Stomach (tissue), 8 donors: ENCODE measurements at regions not wholly inside any gene's neighbourhood (a gene's known extent, or its start where the extent isn't known, plus 50 kb on each side); places are given as distances from the start of the nearest gene placed in this dataset.
A peak's percentile ranks its signal among the peaks of the same experiment; 100 is the strongest.

ENCODE experiments used
- DNase-seq, 2 donors: peaks; one replicate each; pipeline versions ENCODE4 v3.0.0 to v3.0.0-alpha.2; 2013 to 2019
- H3K27ac ChIP-seq, 5 donors: fragments of 200-600 bp in 4 of 5; sonication (generic) in 4 of 5; one replicate each; pipeline ENCODE4 v1.5.1; 2013 to 2019; ENCODE audit warnings: mild to moderate bottlenecking in 1 of 5, moderate library complexity in 1 of 5
- H3K27me3 ChIP-seq, 3 donors: fragments of 200-600 bp; sonication (generic); one replicate each; pipeline ENCODE4 v1.5.1; 2017 to 2019; ENCODE audit warnings: mixed run types in 1 of 3
- H3K36me3 ChIP-seq, 4 donors: fragments of 200-600 bp; sonication (generic); 1 replicate in 3 of 4; 2 replicates in 1 of 4; pipeline ENCODE4 v1.5.1; 2016 to 2019
- H3K4me1 ChIP-seq, 4 donors: fragments of 200-600 bp; sonication (generic); one replicate each; pipeline ENCODE4 v1.5.1; 2016 to 2019
- H3K4me3 ChIP-seq, 4 donors: fragments of 200-600 bp; sonication (generic) in 3 of 4; one replicate each; pipeline ENCODE4 v1.5.1; 2016 to 2019; ENCODE audit warnings: mild to moderate bottlenecking in 1 of 4
- H3K9me3 ChIP-seq, 4 donors: fragments of 200-600 bp; sonication (generic); one replicate each; pipeline ENCODE4 v1.5.1; 2016 to 2019
- EP300 ChIP-seq: sonication (generic); formaldehyde crosslinking; IDR thresholded peaks from one replicate; pipeline ENCODE4 v1.6.1; 2017; ENCODE audit warnings: antibody characterized with exemption
- POLR2A ChIP-seq, 4 donors: fragments of 450-650 bp; IDR thresholded peaks; one replicate each; pipeline ENCODE4 v1.6.1; 2016; ENCODE audit warnings: antibody characterized with exemption in 4 of 4, control low read depth in 2 of 4, mild to moderate bottlenecking in 1 of 4, moderate library complexity in 1 of 4
- POLR2AphosphoS5 ChIP-seq, 3 donors: sonication (generic); formaldehyde crosslinking; IDR thresholded peaks; one replicate each; pipeline ENCODE4 v1.6.1; 2016; ENCODE audit warnings: antibody characterized with exemption in 3 of 3
- WGBS, 5 donors: extraction: QIAGEN DNeasy Blood & Tissue Kit in 3 of 5; methylation state at CpG; one replicate each; pipeline versions ENCODE4 v1.1.5 to v1.1.7; 2013 to 2018; 5-methylcytosine and 5-hydroxymethylcytosine counted together
- intact Hi-C: fragments of 100-400 bp; cut with DNase I; formaldehyde crosslinking; loops from one replicate; pipeline ENCODE4 v1.15.1; 2023; ENCODE audit warnings: low total_unique reads
- TF ChIP-seq, protein P1 (sequence below), 7 experiments: fragments of 450-650 bp in 4 of 7; fragments of 200-600 bp in 3 of 7; sonication (generic) in 3 of 7; IDR thresholded peaks; one replicate each; pipeline ENCODE4 v1.5.1; 2016 to 2019; ENCODE audit warnings: antibody characterized with exemption in 7 of 7, control low read depth in 2 of 7, mild to moderate bottlenecking in 1 of 7
- donor health status: healthy with polysubstance abuse.
- donor health status: Bipolar disorder and iron deficiency.
- donor health status: healthy.

DNA sequence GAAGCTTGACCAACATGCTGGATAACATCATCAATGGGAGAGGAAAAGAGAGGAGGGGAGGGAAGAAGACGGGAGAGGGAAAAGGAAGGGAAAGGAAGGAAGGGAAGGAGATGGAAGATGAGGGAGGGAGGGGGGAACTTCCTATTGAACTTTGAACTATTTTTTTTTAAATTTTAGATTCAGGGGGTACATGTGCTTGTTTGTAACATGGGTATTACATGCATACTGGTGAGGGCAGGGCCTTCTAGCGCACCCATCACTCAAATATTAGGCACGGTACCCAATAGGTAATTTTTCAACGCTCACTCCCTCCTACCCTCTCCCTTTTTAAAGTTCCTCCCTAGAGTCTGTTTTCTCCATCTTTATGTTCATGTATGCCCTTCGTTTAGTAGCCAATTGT lies 383.2 kb upstream of the XYLT1 start:
- TF ChIP-seq POLR2A (IDR thresholded peaks at IDR 0.05) (no peak), EP300 (no peak), POLR2AphosphoS5 (IDR thresholded peaks at IDR 0.05) (no peak)
- TF ChIP-seq, protein P1, sequence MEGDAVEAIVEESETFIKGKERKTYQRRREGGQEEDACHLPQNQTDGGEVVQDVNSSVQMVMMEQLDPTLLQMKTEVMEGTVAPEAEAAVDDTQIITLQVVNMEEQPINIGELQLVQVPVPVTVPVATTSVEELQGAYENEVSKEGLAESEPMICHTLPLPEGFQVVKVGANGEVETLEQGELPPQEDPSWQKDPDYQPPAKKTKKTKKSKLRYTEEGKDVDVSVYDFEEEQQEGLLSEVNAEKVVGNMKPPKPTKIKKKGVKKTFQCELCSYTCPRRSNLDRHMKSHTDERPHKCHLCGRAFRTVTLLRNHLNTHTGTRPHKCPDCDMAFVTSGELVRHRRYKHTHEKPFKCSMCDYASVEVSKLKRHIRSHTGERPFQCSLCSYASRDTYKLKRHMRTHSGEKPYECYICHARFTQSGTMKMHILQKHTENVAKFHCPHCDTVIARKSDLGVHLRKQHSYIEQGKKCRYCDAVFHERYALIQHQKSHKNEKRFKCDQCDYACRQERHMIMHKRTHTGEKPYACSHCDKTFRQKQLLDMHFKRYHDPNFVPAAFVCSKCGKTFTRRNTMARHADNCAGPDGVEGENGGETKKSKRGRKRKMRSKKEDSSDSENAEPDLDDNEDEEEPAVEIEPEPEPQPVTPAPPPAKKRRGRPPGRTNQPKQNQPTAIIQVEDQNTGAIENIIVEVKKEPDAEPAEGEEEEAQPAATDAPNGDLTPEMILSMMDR (IDR thresholded peaks at IDR 0.05): no peak
- no peak for DNase-seq
- WGBS, 5 donors: 78 to 91% (median 86%) methylated on average over 5 of the region's 5 CpGs

DNA sequence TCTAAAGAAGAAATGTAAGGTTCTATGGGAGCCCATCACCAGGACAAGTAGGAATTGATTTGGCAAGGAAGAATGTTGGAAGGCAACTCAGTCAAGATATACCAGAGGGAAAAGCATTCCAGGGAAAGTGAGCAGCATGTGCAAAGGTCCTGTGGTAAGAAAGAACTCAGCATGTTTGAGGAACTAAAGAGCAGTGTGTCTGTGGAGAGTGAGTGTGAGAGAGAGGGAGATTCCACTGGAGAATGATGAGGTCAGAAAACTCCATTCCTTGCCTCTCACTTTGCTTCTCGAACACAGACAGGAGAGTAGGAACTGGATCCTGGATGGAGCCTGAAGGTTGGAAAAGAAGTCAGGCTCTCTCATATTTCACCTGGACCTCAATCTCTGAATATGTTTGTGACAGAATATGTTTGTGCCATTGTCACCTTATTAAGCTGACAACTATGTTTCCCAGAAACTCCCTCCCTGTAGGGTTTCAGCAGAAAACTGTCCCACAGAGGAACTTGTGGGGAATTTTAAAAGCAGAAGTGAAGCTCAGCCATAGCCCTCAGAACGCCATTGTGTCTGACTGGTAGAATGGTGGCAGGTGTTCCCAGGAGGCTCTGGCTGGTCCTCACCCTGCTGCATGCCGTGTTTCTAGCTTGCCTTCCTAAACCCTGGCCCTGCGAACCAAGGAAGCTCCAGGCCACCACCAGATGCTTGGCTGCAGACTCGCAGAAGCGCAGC lies 382.4 kb upstream of the XYLT1 start:
- Histone ChIP-seq H3K4me1 (no peaks in the 10 kb centered on the region), H3K36me3 (no peaks in the 10 kb centered on the region), H3K9me3 (peaks cover 0 to 10% (median 3%) of the 10 kb centered on the region in 4 donors), H3K27me3 (peaks cover 0 to 23% (median 0%) of the 10 kb centered on the region in 3 donors), H3K4me3 (no peak overlapping the region), H3K27ac (no peak overlapping the region)
- 78 to 88% (median 84%) methylated on average over 6 of the region's 6 CpGs for WGBS, 5 donors
- no peak for DNase-seq
- intact Hi-C loops: no loop called here
- no peak for TF ChIP-seq POLR2A (IDR thresholded peaks at IDR 0.05)
- no peak for TF ChIP-seq POLR2AphosphoS5 (IDR thresholded peaks at IDR 0.05)
- TF ChIP-seq EP300: no peak
- TF ChIP-seq, protein P1 (IDR thresholded peaks at IDR 0.05): no peak

More for the DNA sequence above, 383.2 kb upstream of the XYLT1 start:
- intact Hi-C loops: no loop called here
- H3K4me3 ChIP-seq: no peak overlapping the region
- no peak overlapping the region for H3K27ac ChIP-seq
- H3K9me3 ChIP-seq: peaks cover 0 to 10% (median 3%) of the 10 kb centered on the region in 4 donors
- H3K36me3 ChIP-seq: no peaks in the 10 kb centered on the region
- H3K4me1 ChIP-seq: no peaks in the 10 kb centered on the region
- H3K27me3 ChIP-seq: peaks cover 0 to 17% (median 0%) of the 10 kb centered on the region in 3 donors

DNA sequence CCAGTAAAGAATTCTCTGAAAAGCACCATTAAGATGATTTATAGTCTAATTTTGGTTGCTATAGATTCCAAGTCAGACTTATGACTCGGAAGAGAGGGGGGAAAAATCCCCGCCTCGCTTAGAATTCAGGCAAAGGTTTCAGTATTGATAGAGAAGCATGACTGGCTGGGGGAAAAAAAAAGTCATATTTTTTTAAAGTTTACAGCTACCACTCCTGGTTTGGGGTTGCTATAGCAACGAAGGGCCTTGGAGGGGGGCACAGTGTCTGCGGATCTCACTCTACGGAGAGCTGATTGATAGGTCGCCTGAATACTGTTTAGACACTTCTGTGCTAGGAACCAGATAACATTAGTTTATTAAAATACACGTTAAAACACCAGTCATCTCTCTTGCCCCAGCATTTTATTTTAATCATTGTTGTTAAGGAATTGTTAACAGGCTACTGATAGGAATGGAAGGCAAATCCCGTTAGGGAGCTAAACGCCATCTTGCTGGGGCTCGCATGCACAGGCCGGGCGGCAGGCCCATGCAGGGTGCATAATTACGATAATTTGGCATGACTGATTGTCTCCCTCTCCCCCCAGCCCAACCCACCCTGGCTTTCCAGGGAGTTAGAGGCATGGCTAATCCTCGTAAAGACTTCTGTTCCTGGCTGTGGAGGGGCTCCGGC lies 380.0 kb upstream of the XYLT1 start:
- Histone ChIP-seq H3K4me1 (no peaks in the 10 kb centered on the region), H3K36me3 (no peaks in the 10 kb centered on the region), H3K9me3 (peaks cover 0 to 10% (median 0%) of the 10 kb centered on the region in 4 donors), H3K4me3 (no peak overlapping the region), H3K27ac (no peak overlapping the region), H3K27me3 (peaks cover 0 to 30% (median 0%) of the 10 kb centered on the region in 3 donors)
- 26 to 37% (median 29%) methylated on average over 16 of the region's 16 CpGs for WGBS, 5 donors
- intact Hi-C loops: no loop called here
- no peak for TF ChIP-seq POLR2AphosphoS5 (IDR thresholded peaks at IDR 0.05)
- peak in 1 of 2 donors; percentile 31 for DNase-seq

DNA sequence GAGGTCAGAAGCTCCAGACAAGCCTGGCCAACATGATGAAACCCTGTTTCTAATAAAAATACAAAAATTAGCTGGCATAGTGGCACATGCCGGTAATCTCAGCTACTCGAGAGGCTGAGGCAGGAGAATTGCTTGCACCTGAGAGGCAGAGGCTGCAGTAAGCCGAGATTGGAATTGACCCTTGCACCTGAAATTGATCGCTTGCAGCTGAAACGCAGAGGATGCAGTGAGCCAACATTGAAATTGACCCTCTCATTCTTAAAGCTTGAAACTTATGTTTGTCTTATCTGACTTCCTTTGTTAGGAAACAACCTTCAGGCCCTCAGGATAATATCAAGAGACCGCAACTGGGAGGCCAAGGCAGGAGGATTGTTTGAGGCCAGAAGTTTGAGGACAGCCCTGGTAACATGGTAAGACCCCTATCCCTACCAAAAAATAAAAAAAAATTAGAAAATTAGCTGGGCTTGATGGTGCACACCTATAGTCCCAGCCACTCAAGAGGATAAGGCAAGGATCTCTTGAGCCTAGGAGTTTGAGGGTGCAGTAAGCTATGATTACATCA lies 376.6 kb upstream of the XYLT1 start:
- DNase-seq: no peak
- Histone ChIP-seq H3K27me3 (peaks cover 0 to 30% (median 0%) of the 10 kb centered on the region in 3 donors), H3K27ac (no peak overlapping the region), H3K9me3 (no peaks in the 10 kb centered on the region), H3K36me3 (no peaks in the 10 kb centered on the region), H3K4me3 (no peak overlapping the region), H3K4me1 (no peaks in the 10 kb centered on the region)
- WGBS, 5 donors: 61 to 86% (median 65%) methylated on average over 5 to 6 of the region's 6 CpGs
- TF ChIP-seq POLR2A (IDR thresholded peaks at IDR 0.05) (no peak), POLR2AphosphoS5 (IDR thresholded peaks at IDR 0.05) (no peak), EP300 (no peak)
- TF ChIP-seq, protein P1 (IDR thresholded peaks at IDR 0.05): no peak
- intact Hi-C loops: no loop called here
